ENCODE measurements at regions not wholly inside any gene's neighbourhood (a gene's known extent, or its start where the extent isn't known, plus 50 kb on each side); places are given as distances from the start of the nearest gene placed in this dataset.
A peak's percentile ranks its signal among the peaks of the same experiment; 100 is the strongest.

- TF ChIP-seq CTCF (IDR thresholded peaks at IDR 0.05; ENCODE audit: control extremely low read depth in 1 of 3, insufficient read depth in 1 of 3, low read depth in 1 of 3, low read length in 3 of 3) = peak in 2 of 3 experiments; percentile 42 to 64; a peak in 2 of 4 replicates
- no peak for TF ChIP-seq EP300 (IDR thresholded peaks at IDR 0.05; ENCODE audit: borderline replicate concordance in 1 of 2, low read depth in 2 of 2, low read length in 2 of 2)
- no peak for TF ChIP-seq NANOG (IDR thresholded peaks at IDR 0.05; ENCODE audit: insufficient read depth, low read depth, low read length, poor library complexity, severe bottlenecking)
- no peak for TF ChIP-seq CHD2 (IDR thresholded peaks at IDR 0.05; ENCODE audit: low read length)
- TF ChIP-seq MAFK (IDR thresholded peaks at IDR 0.05; ENCODE audit: low read depth, low read length) = no peak
- no peak for TF ChIP-seq BCL11A (IDR thresholded peaks at IDR 0.05; ENCODE audit: low read depth in 2 of 2, low read length in 2 of 2)
- no peak for TF ChIP-seq TCF12 (IDR thresholded peaks at IDR 0.05; ENCODE audit: low read depth, low read length)
Measured at GRCh38 chrX:137926090-137926489, 360.2 kb downstream of the ZIC3 start.
